Fibroblast of mammary gland (primary cell): ENCODE measurements at regions not wholly inside any gene's neighbourhood (a gene's known extent, or its start where the extent isn't known, plus 50 kb on each side); places are given as distances from the start of the nearest gene placed in this dataset.
A peak's percentile ranks its signal among the peaks of the same experiment; 100 is the strongest.

Experiments
- DNase-seq: peaks from one replicate; pipeline ENCODE4 v3.0.0-alpha.2; 2010; ENCODE audit warnings: low read depth
- H3K4me3 ChIP-seq: 2 replicates; pipeline ENCODE4 v1.5.1; 2011; ENCODE audit warnings: low read depth, mild to moderate bottlenecking, low read length, moderate library complexity; ENCODE audit not compliant: control insufficient read depth
- CTCF ChIP-seq: conservative IDR thresholded peaks from 2 replicates; pipeline ENCODE4 v1.5.1; 2011; ENCODE audit warnings: low read depth, low read length, inconsistent platforms; ENCODE audit not compliant: control insufficient read depth, insufficient read depth

- no peak overlapping the region for H3K4me3 ChIP-seq
- peak; percentile 94 for DNase-seq
- TF ChIP-seq CTCF = no peak
Measured at GRCh38 chr1:221439747-221440501, 302.0 kb downstream of the DUSP10 start.

DNA sequence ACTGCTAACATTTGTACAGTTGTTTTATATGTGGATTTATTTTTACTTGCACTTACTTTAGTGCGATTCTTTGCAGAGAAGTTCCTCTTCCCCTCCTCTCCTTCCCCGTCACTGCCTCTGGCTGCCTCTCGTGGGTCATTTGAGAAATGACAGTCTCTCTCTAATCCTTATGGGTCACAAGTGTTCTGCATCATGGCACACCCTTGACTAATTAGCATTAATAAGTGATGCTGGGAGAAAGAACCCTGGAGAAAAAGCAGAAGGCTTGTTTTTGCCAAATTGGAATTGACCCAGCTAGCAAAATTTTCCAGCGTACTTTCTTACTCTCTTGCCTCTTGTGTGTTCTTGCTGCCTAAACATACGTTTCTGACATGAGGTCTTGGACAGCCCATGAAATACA, 301.2 kb downstream of the DUSP10 start:
- DNase-seq = peak; percentile 52
- no peak overlapping the region for H3K4me3 ChIP-seq
- TF ChIP-seq CTCF = peak; percentile 22

- no peak for DNase-seq
- H3K4me3 ChIP-seq = no peak overlapping the region
- no peak for TF ChIP-seq CTCF
Measured at GRCh38 chr1:221442056-221442455, 299.8 kb downstream of the DUSP10 start.

DNA sequence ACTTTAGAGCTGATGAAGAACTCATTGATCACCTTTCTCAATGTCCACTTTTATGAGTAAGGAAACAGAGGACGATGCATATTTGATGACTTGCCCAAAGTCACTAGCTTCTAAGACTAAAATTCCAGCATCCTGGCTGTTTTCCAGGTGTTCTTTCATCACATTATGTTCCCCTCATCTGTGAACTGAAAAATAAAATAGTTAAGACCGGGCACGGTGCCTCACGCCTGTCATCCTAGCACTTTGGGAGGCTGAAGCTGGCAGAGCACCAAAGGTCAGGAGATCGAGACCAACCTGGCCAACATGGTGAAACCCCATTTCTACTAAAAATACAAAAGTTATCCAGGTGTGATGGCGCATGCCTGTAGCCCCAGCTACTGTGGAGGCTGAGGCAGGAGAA, 297.5 kb downstream of the DUSP10 start:
- no peak for TF ChIP-seq CTCF
- H3K4me3 ChIP-seq = no peak overlapping the region
- peak; percentile 28 for DNase-seq

DNA sequence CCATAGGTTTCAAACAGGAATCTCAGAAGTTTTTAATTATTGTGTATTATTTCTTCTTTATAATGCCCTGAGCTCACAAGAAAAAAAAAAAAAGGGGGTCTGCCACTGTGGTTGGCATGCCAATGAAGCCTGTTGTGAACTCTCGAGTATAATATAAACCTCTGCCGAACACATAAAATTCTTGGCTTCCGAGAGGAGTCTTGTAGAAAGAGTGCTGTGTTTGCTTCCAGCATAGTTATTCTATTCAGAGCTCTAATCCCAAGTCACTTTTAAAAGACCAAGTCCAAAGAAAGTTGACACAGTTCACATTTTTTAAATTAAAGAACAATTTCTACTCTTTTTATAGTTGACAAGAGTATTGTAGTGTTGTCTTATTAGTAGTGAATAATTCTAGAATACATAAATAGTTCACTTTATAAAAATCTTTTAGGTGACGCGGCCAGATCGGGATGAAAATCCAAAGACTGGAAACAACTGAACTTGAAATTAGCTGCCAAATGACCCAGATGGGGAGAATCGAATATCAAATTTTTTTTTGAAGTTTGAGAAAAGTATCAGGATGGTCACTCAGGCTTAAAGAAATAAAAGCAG, 293.2 kb downstream of the DUSP10 start:
- TF ChIP-seq CTCF = no peak
- no peak for DNase-seq
- no peak overlapping the region for H3K4me3 ChIP-seq

GRCh38 chr1:221449194-221449593, 292.7 kb downstream of the DUSP10 start:
- no peak for TF ChIP-seq CTCF
- no peak for DNase-seq
- no peak overlapping the region for H3K4me3 ChIP-seq
